ENCODE measurements at regions not wholly inside any gene's neighbourhood (a gene's known extent, or its start where the extent isn't known, plus 50 kb on each side); places are given as distances from the start of the nearest gene placed in this dataset.

DNA sequence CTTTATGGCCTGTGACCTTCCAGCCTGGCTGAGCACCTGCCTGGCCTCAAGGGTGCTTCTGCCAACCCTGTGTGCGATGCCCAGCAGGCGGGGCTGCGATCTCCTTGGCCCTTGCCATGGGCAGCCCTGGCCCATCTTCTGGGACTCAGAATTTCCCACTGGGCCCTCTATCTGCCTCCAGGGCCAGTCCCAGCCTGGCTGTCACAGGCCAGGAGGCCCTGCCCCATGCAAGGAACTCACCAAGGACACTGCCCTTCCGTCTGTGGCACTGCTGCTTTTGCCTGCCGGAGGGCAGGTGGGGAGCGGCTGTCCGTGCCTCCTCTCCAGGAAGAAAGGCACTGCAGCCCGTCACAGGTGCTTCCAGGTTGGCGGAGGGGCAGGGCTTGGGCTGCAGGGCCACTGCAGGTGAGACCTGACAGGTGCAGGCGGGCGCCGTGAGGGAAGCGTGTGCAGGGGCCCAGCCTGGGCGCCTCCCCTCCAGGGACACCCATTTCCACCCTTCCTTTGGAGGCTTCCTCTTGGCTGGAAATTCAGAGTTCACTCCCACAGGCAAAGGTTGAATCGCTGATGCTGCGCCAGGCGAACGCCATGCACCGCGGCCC is 177.8 kb downstream of the KIF26A start:
- peak in 1 of 2 donors; percentile 44 for DNase-seq
- intact Hi-C loops (cut with DNase I; ENCODE audit: low total_unique reads): no loop called here
- Histone ChIP-seq H3K9me3 (peaks cover 0 to 3% (median 0%) of the 10 kb centered on the region in 3 donors), H3K36me3 (no peaks in the 10 kb centered on the region), H3K4me1 (no peaks in the 10 kb centered on the region), H3K4me3 (no peak overlapping the region), H3K27me3 (peaks cover 0 to 41% of the 10 kb centered on the region in 2 donors), H3K27ac (no peak overlapping the region)
- no peak for TF ChIP-seq CTCF (IDR thresholded peaks at IDR 0.05)

DNA sequence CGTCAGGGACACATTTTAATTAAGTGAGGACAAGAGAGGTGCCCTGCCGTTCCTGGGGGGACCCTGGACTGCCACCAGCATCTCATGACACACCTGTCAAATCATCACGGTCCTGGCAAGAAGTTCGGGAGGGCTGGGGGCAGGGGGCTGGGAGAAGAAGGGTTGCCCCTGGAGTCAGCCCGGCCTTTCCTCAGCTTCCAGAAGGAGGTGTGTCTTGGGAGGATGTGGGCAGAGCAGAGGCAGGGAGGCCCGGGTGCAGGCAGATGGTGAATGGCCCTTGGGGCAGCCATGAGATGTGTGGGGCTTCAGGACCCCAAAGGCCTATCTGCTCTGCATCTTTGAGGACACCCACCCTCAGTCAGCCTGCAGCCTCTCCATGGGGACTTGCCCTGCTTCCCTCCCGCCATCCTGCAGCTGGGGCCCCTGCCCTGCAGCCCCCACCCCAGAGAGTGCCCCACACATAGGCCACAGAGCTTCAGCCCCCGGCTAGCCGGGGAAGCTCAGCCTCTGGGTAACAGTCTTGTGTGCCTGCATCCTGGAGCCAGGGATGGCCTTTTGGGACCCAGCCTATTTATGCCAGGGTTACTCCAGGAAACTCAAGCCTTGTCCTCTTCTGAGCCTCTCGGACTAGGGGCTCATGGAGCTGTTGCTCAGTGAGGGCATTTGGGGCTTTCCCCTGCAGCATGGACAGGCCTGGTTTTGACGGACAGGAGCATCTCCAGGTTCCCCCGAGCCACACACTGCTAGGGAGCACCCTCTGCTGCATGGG is 178.5 kb downstream of the KIF26A start:
- no peak overlapping the region for H3K4me3 ChIP-seq
- DNase-seq: peak in 1 of 2 donors; percentile 34
- H3K4me1 ChIP-seq: no peaks in the 10 kb centered on the region
- no peak overlapping the region for H3K27ac ChIP-seq
- no peaks in the 10 kb centered on the region for H3K9me3 ChIP-seq
- no peaks in the 10 kb centered on the region for H3K36me3 ChIP-seq
- peaks cover 0 to 48% of the 10 kb centered on the region in 2 donors for H3K27me3 ChIP-seq
- TF ChIP-seq CTCF (IDR thresholded peaks at IDR 0.05): no peak
- intact Hi-C loops (cut with DNase I; ENCODE audit: low total_unique reads): no loop called here

GRCh38 chr14:104317492-104317805 is 179.1 kb downstream of the KIF26A start:
- TF ChIP-seq CTCF (IDR thresholded peaks at IDR 0.05): no peak
- intact Hi-C loops (cut with DNase I; ENCODE audit: low total_unique reads): no loop called here
- Histone ChIP-seq H3K9me3 (no peaks in the 10 kb centered on the region), H3K4me3 (no peak overlapping the region), H3K27me3 (peaks cover 0 to 49% of the 10 kb centered on the region in 2 donors), H3K36me3 (no peaks in the 10 kb centered on the region), H3K4me1 (no peaks in the 10 kb centered on the region), H3K27ac (no peak overlapping the region)
- DNase-seq: peak in 1 of 2 donors; percentile 51

DNA sequence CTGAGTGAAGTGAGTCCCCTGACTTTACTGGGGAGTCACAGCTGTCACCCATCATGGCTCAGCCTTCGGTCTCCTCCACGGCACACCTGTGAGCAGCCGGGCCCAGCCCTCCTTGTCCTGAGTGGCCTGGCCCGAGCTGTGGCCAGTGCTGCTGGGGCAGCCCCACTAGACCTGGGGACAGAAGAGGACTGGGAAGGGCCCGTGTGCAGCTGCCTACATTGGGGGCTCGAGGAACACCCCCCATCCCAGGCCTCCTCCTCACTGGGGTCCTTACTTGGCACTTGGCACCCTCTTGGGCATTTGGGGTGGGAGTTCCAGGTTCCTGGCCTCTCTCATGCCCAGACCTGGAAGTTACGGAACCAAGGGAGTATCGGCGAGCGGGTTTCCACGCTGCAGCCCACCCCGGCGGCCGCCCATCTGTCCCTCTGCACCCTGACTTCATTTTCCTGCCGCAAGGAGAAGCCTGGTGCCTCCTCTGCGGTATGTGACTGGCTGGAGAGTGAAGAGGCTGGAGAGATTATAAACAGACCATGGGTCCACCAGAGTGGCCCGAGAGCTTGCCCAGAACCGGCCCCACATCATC is 179.7 kb downstream of the KIF26A start:
- Histone ChIP-seq H3K27me3 (peaks cover 0 to 49% of the 10 kb centered on the region in 2 donors), H3K9me3 (no peaks in the 10 kb centered on the region), H3K27ac (no peak overlapping the region), H3K4me3 (no peak overlapping the region), H3K4me1 (no peaks in the 10 kb centered on the region), H3K36me3 (no peaks in the 10 kb centered on the region)
- intact Hi-C loops (cut with DNase I; ENCODE audit: low total_unique reads): no loop called here
- TF ChIP-seq CTCF (IDR thresholded peaks at IDR 0.05): no peak
- peak in 1 of 2 donors; percentile 54 for DNase-seq

- intact Hi-C loops (cut with DNase I; ENCODE audit: low total_unique reads): no loop called here
- Histone ChIP-seq H3K27ac (no peak overlapping the region), H3K9me3 (no peaks in the 10 kb centered on the region), H3K36me3 (no peaks in the 10 kb centered on the region), H3K27me3 (peaks cover 0 to 49% of the 10 kb centered on the region in 2 donors), H3K4me3 (no peak overlapping the region), H3K4me1 (no peaks in the 10 kb centered on the region)
- DNase-seq: peak in 1 of 2 donors; percentile 53
- TF ChIP-seq CTCF (IDR thresholded peaks at IDR 0.05): no peak
Measured at GRCh38 chr14:104318558-104319490, 180.4 kb downstream of the KIF26A start.

Data from tibial artery (tissue), 4 donors.